Left cardiac atrium (tissue), 4 donors: ENCODE measurements at regions not wholly inside any gene's neighbourhood (a gene's known extent, or its start where the extent isn't known, plus 50 kb on each side); places are given as distances from the start of the nearest gene placed in this dataset.
"Not testable (repeated sequence)": the region's sequence is repeated elsewhere in the genome, so short reads cannot be mapped to it uniquely, and the experiment has no call there.

Experiments
- ATAC-seq, 2 donors: fragments of 200-7000 bp; cut with Tn5 transposase; one replicate each; pipeline ENCODE4 v1.9.1; 2020; ENCODE audit warnings: mild to moderate bottlenecking in 2 of 2, moderate library complexity in 2 of 2
- DNase-seq: peaks from one replicate; pipeline ENCODE4 v3.0.0-alpha.2; 2020
- intact Hi-C, 2 donors: fragments of 100-400 bp; cut with DNase I; formaldehyde crosslinking; loops; one replicate each; pipeline versions ENCODE4 v1.14.1 to v1.15.1; 2022 to 2023
- donor health status: DM: no; HTN: yes; CAD: no.
- donor health status: DM: no; HTN: yes; CAD: no; lungs with severe emphysema.
- donor health status: DM: yes; HTN: yes; CAD: no.
- donor health status: Dilated cardiomyopathy.

DNA sequence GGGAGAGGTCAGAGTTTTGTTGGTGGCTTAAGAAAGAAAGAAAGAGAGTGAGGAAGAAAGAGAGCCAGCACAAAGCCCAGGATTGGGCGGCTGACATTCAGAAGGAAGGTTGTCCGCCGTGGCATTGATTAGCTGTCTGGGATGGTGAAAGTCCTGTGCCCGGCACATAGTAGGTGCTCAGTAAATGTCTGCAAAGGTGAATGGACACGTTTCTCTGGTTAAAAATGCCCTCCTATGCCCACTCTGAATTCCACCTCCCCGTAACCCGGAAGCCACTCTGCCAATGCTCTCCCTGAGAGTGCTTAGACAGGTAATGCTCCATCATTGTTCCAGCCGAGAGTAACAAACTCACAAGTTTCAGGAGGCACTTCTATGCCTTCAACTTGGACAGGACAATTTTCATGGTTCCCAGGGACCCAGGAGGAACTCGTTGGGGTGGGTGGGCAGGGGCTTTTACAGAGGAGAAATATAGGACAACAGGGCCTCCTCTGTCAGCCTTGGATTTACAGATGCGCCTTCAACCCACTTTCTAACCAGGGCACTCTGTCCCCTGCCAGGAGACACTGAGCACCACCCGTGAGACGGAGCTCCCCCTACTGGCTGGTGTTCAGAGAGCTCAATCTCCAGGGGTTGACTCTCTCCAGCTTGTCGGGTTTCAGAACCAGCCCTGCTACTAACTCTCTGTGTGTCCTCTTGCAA, 411.5 kb upstream of the ZMIZ1 start:
- intact Hi-C loops, result loop anchor here (2.0 to 10.0 kb wide), 3 partner anchors 447 to 613 kb away; no protein-coding TSS in a partner anchor
- ATAC-seq (peak; percentile 90), DNase-seq (peak; percentile 81)

DNA sequence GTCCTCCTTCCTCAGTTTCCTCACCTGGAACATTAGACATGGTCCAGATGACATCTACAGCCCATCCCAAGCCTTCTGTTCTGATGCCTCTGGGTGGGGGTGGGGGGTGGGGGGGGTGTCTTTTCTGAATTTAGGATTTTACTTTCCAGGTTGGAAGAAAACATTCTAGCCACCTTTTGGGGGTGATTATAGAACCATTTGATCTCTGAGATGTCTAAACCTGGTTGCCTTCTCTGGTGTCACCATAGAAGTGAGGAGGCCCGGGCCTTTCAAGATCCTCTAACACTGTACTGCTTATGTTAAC, 411.0 kb upstream of the ZMIZ1 start:
- no peak for ATAC-seq
- intact Hi-C loops, result loop anchor here (2.0 to 10.0 kb wide), 3 partner anchors 447 to 613 kb away; no protein-coding TSS in a partner anchor
- DNase-seq, result no peak

DNA sequence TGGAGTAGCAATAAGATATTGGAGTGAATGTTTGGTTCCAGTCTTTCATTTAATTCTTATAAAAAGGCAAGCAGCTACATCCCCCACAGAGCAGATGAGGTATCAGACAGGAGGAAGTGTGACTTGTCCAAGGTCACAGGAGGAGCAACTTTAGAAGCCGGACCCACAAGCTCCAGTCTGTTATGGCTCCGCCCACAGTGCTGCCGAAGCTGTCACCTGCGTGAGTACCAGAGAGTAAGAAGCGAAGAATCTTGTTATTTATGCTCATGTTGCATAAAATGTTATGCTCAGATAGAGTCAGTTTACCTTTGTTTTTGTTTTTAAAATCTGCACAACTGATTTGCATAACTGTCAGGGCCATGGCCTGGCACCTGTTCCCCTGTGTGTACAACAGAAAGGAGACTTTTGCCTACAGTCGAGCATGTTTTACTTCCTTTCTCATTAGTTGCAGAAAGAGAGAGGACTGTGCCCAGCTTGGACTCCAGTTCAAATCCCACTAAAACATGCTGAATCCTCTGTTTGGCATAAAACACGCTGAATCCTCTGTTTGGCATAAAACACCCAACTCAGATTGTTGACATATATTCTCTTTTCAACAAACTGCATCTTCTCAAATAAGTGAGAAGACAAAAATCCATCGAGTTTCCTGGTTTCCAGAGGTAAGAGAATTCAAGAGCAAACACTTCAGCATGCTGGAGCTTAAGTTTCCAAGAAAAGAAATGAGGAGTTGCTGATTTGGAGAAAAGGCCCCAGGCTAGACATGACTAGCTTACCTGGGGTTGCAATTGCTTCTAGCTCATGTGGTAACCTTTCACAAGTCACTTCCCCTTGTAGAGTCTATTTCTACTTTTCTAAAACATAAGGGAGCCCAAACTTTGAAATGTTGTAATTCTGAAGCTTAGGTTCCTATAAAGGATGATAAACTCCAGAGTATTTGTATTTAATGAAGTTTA, 409.8 kb upstream of the ZMIZ1 start:
- ATAC-seq (no peak), DNase-seq (no peak)
- intact Hi-C loops, result loop anchor here (10.0 kb wide), 2 partner anchors 604 to 614 kb away; no protein-coding TSS in a partner anchor

DNA sequence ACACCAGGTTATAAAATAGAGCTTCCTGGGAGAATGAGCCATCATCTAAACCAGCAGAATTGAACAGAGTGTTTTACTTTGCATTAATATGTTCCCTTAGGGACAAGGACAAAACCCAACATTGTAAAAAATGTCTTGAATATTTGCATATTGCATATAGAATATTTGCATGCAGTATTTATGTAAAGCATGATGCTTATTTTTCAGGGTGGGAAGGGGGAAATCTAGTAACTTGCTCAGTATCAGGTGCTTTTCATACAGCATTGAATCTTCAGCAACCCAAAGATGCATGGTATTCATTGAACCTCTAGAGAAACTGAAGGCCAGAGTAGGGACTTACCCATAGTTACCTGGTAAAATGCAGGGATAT, 409.2 kb upstream of the ZMIZ1 start:
- intact Hi-C loops, result loop anchor here (10.0 kb wide), 2 partner anchors 605 to 615 kb away; no protein-coding TSS in a partner anchor

DNA sequence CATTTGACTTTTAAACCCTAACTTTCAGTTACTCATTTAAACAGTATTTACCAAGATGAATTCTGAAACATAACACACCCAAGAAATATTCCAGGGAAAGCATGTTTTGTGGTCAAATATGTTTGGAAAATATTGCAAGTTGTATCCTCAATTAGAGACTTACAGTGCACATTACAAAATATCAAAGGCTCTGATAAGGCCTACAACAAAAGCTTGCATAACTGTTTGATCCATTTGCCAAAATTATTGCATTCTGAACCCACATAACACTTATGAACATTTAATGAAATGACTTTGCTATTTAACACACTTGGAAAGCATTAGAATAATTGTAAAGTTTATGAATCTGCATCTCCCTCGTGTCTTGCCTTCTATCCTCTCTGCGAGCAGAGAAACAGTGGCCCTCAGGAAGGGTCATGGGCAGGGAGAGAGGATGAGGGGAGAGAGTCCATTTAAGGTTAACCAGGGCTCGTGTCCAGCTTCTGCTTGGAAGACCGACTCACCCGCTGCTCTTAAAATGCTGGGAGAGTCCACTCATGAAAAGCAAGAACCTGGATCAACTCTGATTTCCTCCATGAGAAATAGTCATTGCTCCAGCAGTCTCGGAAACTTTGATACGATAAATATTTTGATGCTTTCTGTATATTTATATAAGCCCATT, 408.2 kb upstream of the ZMIZ1 start:
- DNase-seq (no peak), ATAC-seq (no peak)
- intact Hi-C loops, result no loop called here

More for the DNA sequence above, 409.2 kb upstream of the ZMIZ1 start:
- DNase-seq (no peak), ATAC-seq (no peak)

DNA sequence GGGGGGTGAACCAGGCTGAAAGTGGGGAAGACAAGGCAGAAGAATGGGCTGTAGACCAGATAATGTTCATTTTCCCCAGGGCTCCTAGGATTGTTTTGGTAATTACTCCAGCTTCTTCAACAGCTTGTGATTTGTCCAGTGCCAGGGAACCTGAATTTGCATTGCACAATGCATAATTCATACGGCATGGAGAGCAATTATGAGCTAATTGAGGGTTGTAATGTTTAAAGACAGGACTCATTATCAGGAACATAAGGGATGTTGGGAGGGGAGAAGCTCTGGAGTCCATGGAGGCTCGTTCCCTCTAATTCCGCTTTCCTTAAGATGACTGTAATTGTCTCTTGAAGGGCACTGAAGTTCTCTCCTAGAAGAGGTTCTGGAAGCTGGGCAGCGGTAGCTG, 405.0 kb upstream of the ZMIZ1 start:
- intact Hi-C loops, result no loop called here
- no peak for ATAC-seq

DNA sequence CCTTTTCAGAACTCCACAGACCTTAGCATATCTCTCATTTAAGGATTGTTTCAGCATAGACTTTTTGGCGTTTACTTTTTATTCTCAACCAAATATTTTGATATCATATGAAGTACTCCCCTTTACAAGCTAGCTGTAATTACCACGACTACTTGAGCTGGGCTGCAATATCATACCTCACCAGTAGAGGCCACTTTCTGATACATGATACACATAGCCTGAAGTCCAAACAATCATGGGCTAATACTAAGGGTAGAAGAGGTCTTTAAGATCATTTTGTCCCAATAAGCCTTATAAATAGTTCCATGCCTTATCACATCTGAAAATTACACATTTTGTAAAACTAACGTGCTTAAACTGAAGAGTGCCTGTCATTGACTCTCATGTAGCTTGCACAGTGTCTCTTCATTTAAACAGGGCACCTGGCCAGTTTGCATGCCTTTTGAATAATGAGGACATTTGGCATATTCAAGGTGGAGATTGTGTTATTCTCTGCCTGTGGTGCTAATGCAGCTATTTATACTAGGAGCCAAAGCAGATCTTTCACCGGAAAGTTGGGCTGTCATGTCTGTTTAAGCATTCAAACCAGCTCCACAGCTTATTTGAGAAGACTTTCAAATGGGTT, 403.7 kb upstream of the ZMIZ1 start:
- intact Hi-C loops, result no loop called here
- DNase-seq, result no peak
- no peak for ATAC-seq

More for the DNA sequence above, 405.0 kb upstream of the ZMIZ1 start:
- no peak for DNase-seq

DNA sequence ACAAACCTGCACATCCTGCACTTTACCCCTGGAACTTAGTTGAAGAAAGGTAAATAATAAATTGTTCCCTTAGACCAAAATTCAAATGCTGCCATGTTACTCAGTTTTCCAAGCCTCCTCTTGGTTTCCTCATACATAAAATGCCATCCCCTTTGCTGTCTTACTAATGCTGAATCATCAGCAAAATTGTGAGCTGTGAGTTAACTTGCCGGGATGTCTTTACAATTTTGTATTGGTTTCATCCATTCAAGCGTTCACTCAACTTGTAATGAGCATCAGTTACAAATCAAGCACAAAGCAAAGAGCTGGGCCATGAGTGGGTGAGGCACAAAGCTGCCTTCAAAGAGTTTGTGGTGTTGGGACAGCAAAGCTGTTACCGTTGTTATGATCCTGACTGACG, 395.8 kb upstream of the ZMIZ1 start:
- DNase-seq (no peak), ATAC-seq (no peak)
- intact Hi-C loops, result loop anchor here in 1 of 2 donors (5.0 kb wide), 1 partner anchor 34 kb away; no protein-coding TSS in a partner anchor

DNA sequence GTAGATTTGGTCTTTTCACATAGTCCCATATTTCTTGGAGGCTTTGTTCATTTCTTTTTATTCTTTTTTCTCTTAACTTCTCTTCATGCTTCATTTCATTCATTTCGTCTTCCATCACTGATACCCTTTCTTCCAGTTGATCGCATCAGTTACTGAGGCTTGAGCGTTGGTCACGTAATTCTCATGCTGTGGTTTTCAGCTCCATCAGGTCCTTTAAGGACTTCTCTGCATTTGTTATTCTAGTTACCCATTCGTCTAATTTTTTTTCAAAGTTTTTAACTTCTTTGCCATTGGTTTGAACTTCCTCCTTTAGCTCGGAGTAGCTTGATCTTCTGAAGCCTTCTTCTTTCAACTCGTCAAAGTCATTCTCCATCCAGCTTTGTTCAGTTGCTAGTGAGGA, 387.6 kb upstream of the ZMIZ1 start:
- intact Hi-C loops, DNase-seq, ATAC-seq: not testable (repeated sequence)

DNA sequence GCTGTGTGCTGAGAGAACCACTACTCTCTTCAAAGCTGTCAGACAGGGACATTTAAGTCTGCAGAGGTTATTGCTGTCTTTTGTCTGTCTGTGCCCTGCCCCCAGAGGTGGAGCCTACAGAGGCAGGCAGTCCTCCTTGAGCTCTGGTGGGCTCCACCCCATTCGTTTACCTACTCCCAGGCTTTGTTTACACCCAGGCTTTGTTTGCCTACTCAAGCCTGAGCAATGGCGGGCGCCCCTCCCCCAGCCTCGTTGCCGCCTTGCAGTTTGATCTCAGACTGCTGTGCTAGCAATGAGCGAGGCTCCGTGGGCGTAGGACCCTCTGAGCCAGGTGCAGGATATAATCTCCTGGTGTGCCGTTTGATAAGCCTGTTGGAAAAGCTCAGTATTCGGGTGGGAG, 386.8 kb upstream of the ZMIZ1 start:
- intact Hi-C loops, DNase-seq, ATAC-seq: not testable (repeated sequence)

DNA sequence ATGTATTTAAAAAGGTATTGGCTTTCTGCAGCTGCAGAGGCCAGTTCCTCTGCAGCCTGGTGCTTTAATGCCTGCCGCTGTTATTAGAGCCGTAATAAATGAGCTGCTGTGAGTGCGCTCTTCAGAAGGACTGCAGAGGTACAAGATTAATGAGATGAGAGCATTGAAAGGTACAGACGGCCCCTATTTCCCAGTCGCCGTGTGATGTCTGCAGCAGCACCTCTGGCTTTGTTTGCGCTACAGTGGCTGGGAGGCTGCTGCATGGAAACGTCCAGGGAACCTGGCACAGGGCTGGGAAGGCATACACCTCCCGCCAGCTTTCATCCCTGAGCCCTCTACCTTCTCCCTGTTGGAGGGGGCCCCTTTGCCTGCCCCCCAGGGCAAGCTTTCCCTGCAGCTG, 383.8 kb upstream of the ZMIZ1 start:
- no peak for DNase-seq
- intact Hi-C loops, result no loop called here
- ATAC-seq, result no peak

DNA sequence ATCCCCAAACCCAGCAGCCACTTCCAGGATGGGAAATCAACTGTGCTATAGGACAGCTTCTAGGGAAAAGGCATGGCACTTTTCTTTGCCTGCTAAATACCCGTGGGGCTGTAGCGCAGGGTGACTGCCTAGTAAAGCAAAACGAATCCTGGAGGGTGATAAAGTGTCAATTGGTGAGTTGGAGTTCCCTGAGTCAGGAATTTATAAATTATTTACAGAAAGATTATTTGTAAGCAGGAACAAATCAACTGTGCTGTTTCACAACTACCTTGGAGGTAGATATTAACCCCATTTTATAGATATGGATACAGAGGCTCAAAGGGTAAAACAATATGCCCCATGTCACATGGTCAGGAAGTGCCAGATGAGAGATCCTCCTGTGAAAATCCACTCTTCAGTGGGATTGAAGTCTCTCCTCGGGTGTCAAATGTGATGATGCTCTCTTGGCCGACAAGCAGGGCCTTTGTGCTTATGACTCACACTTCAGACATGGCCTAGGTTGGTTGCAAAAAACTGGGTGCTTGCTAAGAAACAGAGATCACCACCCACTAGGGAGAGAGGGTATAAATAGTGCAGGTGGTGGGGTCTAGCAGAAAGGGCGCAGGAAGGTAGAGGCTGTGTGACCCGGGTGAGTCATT, 383.2 kb upstream of the ZMIZ1 start:
- intact Hi-C loops, result no loop called here
- DNase-seq (no peak), ATAC-seq (no peak)

DNA sequence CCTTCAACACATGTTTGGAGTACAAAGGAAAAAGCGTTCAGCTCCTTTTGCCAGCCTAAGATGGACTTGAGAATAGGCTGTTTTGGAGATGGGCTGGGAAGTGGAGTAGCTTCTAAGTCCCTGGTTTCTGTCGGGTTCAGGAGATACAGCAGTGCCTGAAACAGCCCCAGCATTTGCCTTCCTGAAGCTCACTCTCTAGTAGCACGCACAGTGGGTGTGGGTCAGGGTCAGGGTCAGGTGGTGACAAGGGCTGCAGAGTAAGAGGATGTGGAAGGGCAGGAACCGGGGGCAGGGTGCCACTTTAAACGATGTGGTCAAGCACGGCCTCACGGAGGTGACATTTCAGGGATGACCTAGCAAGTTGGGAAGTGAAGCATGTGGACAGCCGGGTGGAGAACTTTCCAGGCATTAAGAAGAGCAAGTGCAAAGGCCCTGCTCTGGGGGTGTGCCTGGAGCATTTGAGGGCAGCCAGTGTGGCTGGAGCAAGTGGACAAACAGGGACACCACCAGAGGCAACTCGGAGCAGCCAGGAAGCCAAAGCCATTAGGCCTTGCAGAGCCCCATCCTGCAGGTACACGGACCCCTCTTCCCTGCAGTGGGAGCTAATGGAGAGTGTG, 382.2 kb upstream of the ZMIZ1 start:
- no peak for ATAC-seq
- intact Hi-C loops, result no loop called here
- no peak for DNase-seq

DNA sequence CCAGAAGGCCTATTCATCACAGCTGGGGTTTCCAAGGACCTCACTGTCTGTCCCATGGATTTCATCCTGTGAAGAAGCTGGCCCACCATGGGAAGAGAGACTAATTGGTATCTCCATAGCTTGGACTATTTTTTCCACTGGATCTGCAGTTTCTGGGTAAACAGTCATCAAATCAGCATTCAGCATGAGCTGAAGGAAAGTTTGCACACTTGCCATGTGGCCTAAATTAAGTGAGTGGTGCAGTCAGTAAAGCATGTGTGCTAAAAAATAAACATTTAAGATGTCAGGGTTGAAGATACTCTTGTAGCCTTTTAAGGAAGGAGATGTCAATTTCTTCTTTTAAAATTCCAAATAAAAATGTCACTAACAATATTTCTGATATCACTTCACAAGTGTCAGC, 381.1 kb upstream of the ZMIZ1 start:
- intact Hi-C loops, result no loop called here
- ATAC-seq (no peak), DNase-seq (no peak)

DNA sequence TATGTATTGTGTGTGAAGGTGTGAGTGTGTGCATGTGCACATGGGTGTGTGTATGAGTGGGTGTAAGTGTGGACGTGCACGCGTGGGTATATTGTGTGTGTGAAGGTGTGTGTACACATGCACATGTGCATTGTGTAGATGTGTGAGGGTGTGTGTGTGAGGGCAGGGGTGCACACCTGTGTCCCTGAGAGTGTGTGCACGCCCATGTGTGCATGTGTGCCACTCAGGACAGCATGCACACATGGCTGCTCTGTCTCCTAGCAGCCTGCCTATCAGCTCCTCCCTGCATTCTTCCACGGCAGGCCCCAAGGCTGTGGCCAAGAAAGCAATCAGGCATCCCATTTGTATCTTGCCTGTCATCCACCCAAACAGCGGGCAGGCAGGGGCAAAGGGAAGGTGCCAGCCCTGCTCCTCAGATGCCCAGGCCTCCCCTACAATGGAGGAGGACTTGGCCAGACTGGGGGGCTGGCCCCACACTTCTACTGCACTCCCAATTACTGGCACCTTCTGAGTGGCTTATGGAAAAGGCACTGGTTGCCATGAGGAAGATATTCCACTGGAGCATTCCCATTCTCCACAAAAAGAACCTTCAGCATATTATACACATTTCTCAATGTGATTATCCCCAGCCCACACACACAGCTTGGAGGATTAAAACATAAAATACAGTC, 380.4 kb upstream of the ZMIZ1 start:
- DNase-seq (no peak), ATAC-seq (no peak)
- intact Hi-C loops, result no loop called here

DNA sequence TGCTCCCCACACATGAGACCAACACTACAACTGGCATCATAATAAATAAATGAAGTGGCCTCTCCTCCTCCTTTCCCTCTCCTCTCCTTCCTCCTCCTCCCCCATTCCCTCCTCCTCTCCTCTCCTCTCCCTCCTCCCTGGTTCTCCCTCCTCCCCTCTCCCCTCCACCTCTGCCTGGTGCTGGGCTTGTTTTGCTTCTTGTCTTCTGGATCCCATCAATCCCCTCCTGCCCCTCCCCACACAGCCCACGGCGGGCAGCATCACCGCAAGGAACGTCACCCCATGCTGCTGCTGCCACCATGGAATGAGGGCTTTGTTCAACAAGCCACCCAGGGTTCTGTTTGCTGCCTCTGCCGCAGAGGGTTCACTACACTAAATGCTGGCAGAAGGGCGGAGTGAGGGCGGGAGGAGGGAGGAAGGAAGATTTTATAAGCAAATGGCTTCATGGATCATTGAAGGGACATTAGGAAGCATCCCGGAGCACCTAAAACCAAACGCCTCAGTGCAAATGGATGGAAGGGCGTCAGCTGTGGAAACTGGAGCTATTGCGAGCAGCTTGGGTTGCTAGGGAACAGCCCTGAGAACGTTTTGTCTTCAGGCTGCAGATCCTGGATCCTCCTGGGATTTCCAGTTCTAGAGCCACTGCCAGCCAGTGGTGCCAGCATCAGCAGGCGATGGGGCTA, 379.7 kb upstream of the ZMIZ1 start:
- no peak for DNase-seq
- peak; percentile 38 to 76 for ATAC-seq
- intact Hi-C loops, result no loop called here

DNA sequence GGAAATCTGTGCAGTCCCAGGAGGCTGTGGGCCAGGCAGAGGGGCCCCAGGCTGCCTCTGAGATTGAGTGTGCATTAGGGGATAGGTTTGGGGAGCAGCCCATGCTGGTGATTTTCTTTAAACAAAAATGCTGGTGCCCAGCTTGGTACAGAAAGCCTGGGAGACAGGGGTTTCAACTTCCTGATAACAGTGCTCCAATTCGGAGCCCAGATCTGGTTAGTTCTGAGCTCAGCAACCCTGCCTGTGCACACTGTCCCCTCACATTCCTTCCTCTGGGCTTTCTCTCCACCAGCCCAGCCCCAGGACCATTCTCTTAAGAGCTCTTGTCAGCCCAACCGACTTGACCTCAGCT, 379.2 kb upstream of the ZMIZ1 start:
- intact Hi-C loops, result no loop called here
- ATAC-seq (no peak), DNase-seq (no peak)
